ENCODE measurements at regions not wholly inside any gene's neighbourhood (a gene's known extent, or its start where the extent isn't known, plus 50 kb on each side); places are given as distances from the start of the nearest gene placed in this dataset.

- Histone ChIP-seq H2AFZ (replicated peaks; ENCODE audit: low read length, poor library complexity) (no peak overlapping the region), H2BK5ac (ENCODE audit: low read depth, low read length, poor library complexity, severe bottlenecking) (no peak overlapping the region), H3K9me1 (ENCODE audit: insufficient read depth, low read length) (0 out of 2 replicates have a peak, but pooled peaks cover 3% of the 10 kb centered on the region), H3K23ac (ENCODE audit: low read depth, low read length) (no peak overlapping the region), H2BK15ac (ENCODE audit: low read depth, low read length) (no peak overlapping the region), H3K14ac (replicated peaks; ENCODE audit: low read depth, low read length) (no peak overlapping the region), H4K91ac (ENCODE audit: insufficient read depth, low read depth, low read length) (no peak overlapping the region), H3K79me1 (ENCODE audit: low read depth in 1 of 2, low read length in 2 of 2) (no peaks in the 10 kb centered on the region), H3K4me2 (ENCODE audit: low read depth, low read length) (no peak overlapping the region), H4K8ac (ENCODE audit: low read depth in 2 of 2, low read length in 2 of 2) (no peak overlapping the region), H3K4me1 (ENCODE audit: control insufficient read depth, insufficient read depth, low read length) (peaks cover 1% of the 10 kb centered on the region; the same call in 1 of the 2 replicates), H4K20me1 (ENCODE audit: insufficient read depth, low read length) (no peaks in the 10 kb centered on the region), H2BK20ac (ENCODE audit: low read depth, low read length) (no peak overlapping the region), H3K27me3 (ENCODE audit: control insufficient read depth, insufficient read depth, low read length) (peaks cover 17% of the 10 kb centered on the region), H3K36me3 (ENCODE audit: control insufficient read depth, insufficient read depth, low read length) (no peaks in the 10 kb centered on the region), H3K4me3 (ENCODE audit: insufficient read depth, low read depth, low read length) (no peak overlapping the region), H2BK120ac (ENCODE audit: low read depth, low read length) (no peak overlapping the region), H3K9ac (ENCODE audit: low read depth, low read length) (no peak overlapping the region), H3K27ac (ENCODE audit: insufficient read depth, low read length) (no peak overlapping the region), H3K18ac (ENCODE audit: low read depth, low read length) (no peak overlapping the region), H3K9me3 (ENCODE audit: control insufficient read depth, insufficient read depth, low read length) (peaks cover 2% of the 10 kb centered on the region; the same call in 1 of the 2 replicates), H2AK5ac (ENCODE audit: low read depth, low read length) (no peak overlapping the region), H3K4ac (ENCODE audit: low read depth, low read length) (no peak overlapping the region), H3K56ac (ENCODE audit: extremely low read depth, insufficient read depth, low read length) (no peak overlapping the region), H4K5ac (ENCODE audit: low read depth, low read length) (no peak overlapping the region), H2AK9ac (replicated peaks; ENCODE audit: low read depth, low read length, poor library complexity) (no peak overlapping the region)
- TF ChIP-seq MAFK (IDR thresholded peaks at IDR 0.05; ENCODE audit: low read depth, low read length) (no peak), CEBPB (IDR thresholded peaks at IDR 0.05; ENCODE audit: low read depth, low read length) (no peak), RFX5 (IDR thresholded peaks at IDR 0.05; ENCODE audit: low read depth, low read length) (no peak), MAZ (IDR thresholded peaks at IDR 0.05; ENCODE audit: borderline replicate concordance, low read depth, low read length) (no peak), NFE2L2 (IDR thresholded peaks at IDR 0.05; ENCODE audit: low read depth, low read length) (no peak), USF2 (IDR thresholded peaks at IDR 0.05; ENCODE audit: low read depth, low read length) (no peak), FOS (IDR thresholded peaks at IDR 0.05; ENCODE audit: low read depth, low read length) (no peak), RCOR1 (IDR thresholded peaks at IDR 0.05; ENCODE audit: insufficient replicate concordance, low read length) (no peak), ELK1 (IDR thresholded peaks at IDR 0.05; ENCODE audit: borderline replicate concordance, low read depth, low read length) (no peak), BHLHE40 (IDR thresholded peaks at IDR 0.05; ENCODE audit: low read depth, low read length) (no peak), POLR2A (IDR thresholded peaks at IDR 0.05; ENCODE audit: low read depth, low read length) (no peak), SMC3 (IDR thresholded peaks at IDR 0.05; ENCODE audit: low read depth, low read length) (no peak)
- no CpG with 5 or more reads among the region's 1 CpG for WGBS, 2 experiments (ENCODE audit: extremely low coverage in 2 of 2, insufficient read length in 1 of 2)
- ATAC-seq (ENCODE audit: low read depth) (no peak), DNase-seq (no peak)
- ChIA-PET CTCF (no interaction called here), POLR2A (ENCODE audit: unreplicated experiment) (no interaction called here)
- dilution Hi-C loops (cut with HindIII; ENCODE audit: low sequenced_read_pairs, unreplicated experiment) = no loop called here
- no TSS peak for BruUV-seq (replicated peaks)
- intact Hi-C loops (cut with micrococcal nuclease) = no loop called here
- in situ Hi-C loops (cut with MboI; ENCODE audit: low sequenced_read_pairs) = no loop called here
Measured at GRCh38 chr7:55261386-55261770, 103.8 kb upstream of the LANCL2 start.

Measured in IMR-90 (cell line).